ENCODE measurements at regions not wholly inside any gene's neighbourhood (a gene's known extent, or its start where the extent isn't known, plus 50 kb on each side); places are given as distances from the start of the nearest gene placed in this dataset.

- TF ChIP-seq, protein P1, sequence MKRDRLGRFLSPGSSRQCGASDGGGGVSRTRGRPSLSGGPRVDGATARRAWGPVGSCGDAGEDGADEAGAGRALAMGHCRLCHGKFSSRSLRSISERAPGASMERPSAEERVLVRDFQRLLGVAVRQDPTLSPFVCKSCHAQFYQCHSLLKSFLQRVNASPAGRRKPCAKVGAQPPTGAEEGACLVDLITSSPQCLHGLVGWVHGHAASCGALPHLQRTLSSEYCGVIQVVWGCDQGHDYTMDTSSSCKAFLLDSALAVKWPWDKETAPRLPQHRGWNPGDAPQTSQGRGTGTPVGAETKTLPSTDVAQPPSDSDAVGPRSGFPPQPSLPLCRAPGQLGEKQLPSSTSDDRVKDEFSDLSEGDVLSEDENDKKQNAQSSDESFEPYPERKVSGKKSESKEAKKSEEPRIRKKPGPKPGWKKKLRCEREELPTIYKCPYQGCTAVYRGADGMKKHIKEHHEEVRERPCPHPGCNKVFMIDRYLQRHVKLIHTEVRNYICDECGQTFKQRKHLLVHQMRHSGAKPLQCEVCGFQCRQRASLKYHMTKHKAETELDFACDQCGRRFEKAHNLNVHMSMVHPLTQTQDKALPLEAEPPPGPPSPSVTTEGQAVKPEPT (CRISPR knock-in tag; IDR thresholded peaks at IDR 0.05; ENCODE audit: low read depth), result no peak
- no peak for TF ChIP-seq ZNF550 (CRISPR knock-in tag; IDR thresholded peaks at IDR 0.05; ENCODE audit: borderline replicate concordance)
- peak; percentile 51; the same call in 1 of the 2 replicates for TF ChIP-seq CCDC6 (CRISPR knock-in tag; IDR thresholded peaks at IDR 0.05)
- TF ChIP-seq GABPA (IDR thresholded peaks at IDR 0.05; ENCODE audit: low read depth, low read length), result no peak
- peak; percentile 35 for TF ChIP-seq GABPA (CRISPR knock-in tag; IDR thresholded peaks at IDR 0.05; ENCODE audit: low read depth)
- no peak for TF ChIP-seq TGIF2 (CRISPR knock-in tag; IDR thresholded peaks at IDR 0.05)
These were observed 158.9 kb upstream of the FUT9 start (continued) for GRCh38 chr6:95856876-95857364.

GRCh38 chr6:95865857-95866256, 149.9 kb upstream of the FUT9 start:
- no peaks in the 10 kb centered on the region for H3K27me3 ChIP-seq (ENCODE audit: control insufficient read depth in 1 of 2, insufficient read depth in 2 of 2, low read length in 2 of 2)
- ATAC-seq (no peak), DNase-seq (ENCODE audit: low spot score) (no peak), FAIRE-seq (no peak)
- POLR2A ChIA-PET, result no interaction called here
- H3K4me2 ChIP-seq (ENCODE audit: low read depth, low read length), result no peak overlapping the region
- H3K4me3 ChIP-seq (replicated peaks in 1 of 3; ENCODE audit: insufficient read depth in 1 of 3, low read depth in 2 of 3, low read length in 3 of 3), result no peak overlapping the region
- no peaks in the 10 kb centered on the region; the same call in 1 of the 2 replicates for H3K4me1 ChIP-seq (ENCODE audit: insufficient read depth, low read length)
- no peak overlapping the region for H2AFZ ChIP-seq (ENCODE audit: low read length)
- H4K20me1 ChIP-seq (ENCODE audit: insufficient read depth, low read length), result no peaks in the 10 kb centered on the region
- intact Hi-C loops (cut with micrococcal nuclease; ENCODE audit: unreplicated experiment) (loop anchor here (1.0 to 10.0 kb wide), 5 partner anchors 57 to 434 kb away; no protein-coding TSS in a partner anchor), in situ Hi-C loops (cut with HindIII; ENCODE audit: extremely low pct_ligation_motif_present, low pct_unique_long_range_greater_than_20kb) (loop anchor here (5.0 to 25.0 kb wide), 2 partner anchors 219 to 279 kb away; partner anchors contain the start of gene MANEA)
- no peak overlapping the region for H3K27ac ChIP-seq (ENCODE audit: extremely low read length, insufficient read depth, low read length)
- H3K9ac ChIP-seq (ENCODE audit: insufficient read depth, low read depth, low read length), result no peak overlapping the region
- no peaks in the 10 kb centered on the region for H3K36me3 ChIP-seq (replicated peaks in 1 of 2; ENCODE audit: control insufficient read depth in 1 of 2, insufficient read depth in 2 of 2, low read length in 2 of 2)
- no peaks in the 10 kb centered on the region for H3K9me3 ChIP-seq (ENCODE audit: low read length)
- no TSS peak for BruUV-seq (replicated peaks)
- TF ChIP-seq, protein P2, sequence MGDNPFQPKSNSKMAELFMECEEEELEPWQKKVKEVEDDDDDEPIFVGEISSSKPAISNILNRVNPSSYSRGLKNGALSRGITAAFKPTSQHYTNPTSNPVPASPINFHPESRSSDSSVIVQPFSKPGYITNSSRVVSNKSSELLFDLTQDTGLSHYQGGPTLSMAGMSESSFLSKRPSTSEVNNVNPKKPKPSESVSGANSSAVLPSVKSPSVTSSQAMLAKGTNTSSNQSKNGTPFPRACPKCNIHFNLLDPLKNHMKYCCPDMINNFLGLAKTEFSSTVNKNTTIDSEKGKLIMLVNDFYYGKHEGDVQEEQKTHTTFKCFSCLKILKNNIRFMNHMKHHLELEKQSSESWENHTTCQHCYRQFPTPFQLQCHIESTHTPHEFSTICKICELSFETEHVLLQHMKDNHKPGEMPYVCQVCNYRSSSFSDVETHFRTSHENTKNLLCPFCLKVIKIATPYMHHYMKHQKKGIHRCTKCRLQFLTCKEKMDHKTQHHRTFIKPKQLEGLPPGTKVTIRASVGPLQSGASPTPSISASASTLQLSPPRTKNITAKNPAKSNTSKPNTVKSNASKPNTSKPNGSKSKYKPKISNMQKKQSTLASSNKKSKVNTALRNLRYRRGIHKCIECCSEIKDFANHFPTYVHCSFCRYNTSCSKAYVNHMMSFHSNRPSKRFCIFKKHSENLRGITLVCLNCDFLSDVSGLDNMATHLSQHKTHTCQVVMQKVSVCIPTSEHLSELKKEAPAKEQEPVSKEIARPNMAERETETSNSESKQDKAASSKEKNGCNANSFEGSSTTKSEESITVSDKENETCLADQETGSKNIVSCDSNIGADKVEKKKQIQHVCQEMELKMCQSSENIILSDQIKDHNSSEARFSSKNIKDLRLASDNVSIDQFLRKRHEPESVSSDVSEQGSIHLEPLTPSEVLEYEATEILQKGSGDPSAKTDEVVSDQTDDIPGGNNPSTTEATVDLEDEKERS (CRISPR knock-in tag; IDR thresholded peaks at IDR 0.05), result no peak
- TF ChIP-seq CEBPB (IDR thresholded peaks at IDR 0.05; ENCODE audit: borderline replicate concordance, low read depth, low read length), result peak; percentile 85
- TF ChIP-seq ZNF510 (CRISPR knock-in tag; IDR thresholded peaks at IDR 0.05; ENCODE audit: low read depth), result no peak
- TF ChIP-seq CEBPG (CRISPR knock-in tag; IDR thresholded peaks at IDR 0.05), result 0 out of 2 replicates have a peak, but pooled peaks have one; percentile 30
- no peak for TF ChIP-seq ZNF225 (CRISPR knock-in tag; IDR thresholded peaks at IDR 0.05)
- TF ChIP-seq TAF15 (IDR thresholded peaks at IDR 0.05; ENCODE audit: low read depth, low read length, poor library complexity, severe bottlenecking), result no peak
- no peak for TF ChIP-seq SMAD3 (CRISPR knock-in tag; IDR thresholded peaks at IDR 0.05)
- CTCF ChIA-PET (ENCODE audit: low intra/inter-chr PET ratio, low total read pairs), result interaction anchor here (3.2 kb wide), 1 partner anchor 217 kb away, joined by 12 read pairs; no protein-coding TSS in a partner anchor
- H3K79me2 ChIP-seq (ENCODE audit: insufficient read depth, low read length), result no peaks in the 10 kb centered on the region

All from HepG2 (cell line).